GM23338 (cell line): ENCODE measurements at regions not wholly inside any gene's neighbourhood (a gene's known extent, or its start where the extent isn't known, plus 50 kb on each side); places are given as distances from the start of the nearest gene placed in this dataset.

Experiments used
- ATAC-seq: fragments of 200-7000 bp; cut with Tn5 transposase; 3 replicates; pipeline ENCODE4 v1.9.1; 2020
- DNase-seq: peaks from one replicate; pipeline ENCODE4 v3.0.0-alpha.2; 2015; ENCODE audit warnings: low spot score
- H2AFZ ChIP-seq: fragments of 200-600 bp; sonication (generic); 2 replicates; pipeline ENCODE4 v1.8.0; 2016; ENCODE audit warnings: antibody characterized with exemption, mild to moderate bottlenecking, moderate library complexity
- H3F3A ChIP-seq: fragments of 200-600 bp; sonication (generic); replicated peaks from 2 replicates; pipeline ENCODE4 v1.8.0; 2017; ENCODE audit warnings: antibody characterized with exemption, mixed run types, low read depth
- H3K27ac ChIP-seq: fragments of 200-600 bp; sonication (generic); 2 replicates; pipeline ENCODE4 v1.6.1; 2016; ENCODE audit warnings: low read depth
- H3K27me3 ChIP-seq: fragments of 200-600 bp; sonication (generic); 2 replicates; pipeline ENCODE4 v1.8.0; 2016; ENCODE audit warnings: mild to moderate bottlenecking, mixed run types, moderate library complexity; ENCODE audit not compliant: insufficient read depth
- H3K36me3 ChIP-seq: fragments of 200-600 bp; sonication (generic); 2 replicates; pipeline ENCODE4 v1.8.0; 2016; ENCODE audit warnings: mild to moderate bottlenecking; ENCODE audit not compliant: insufficient read depth
- H3K4me1 ChIP-seq: fragments of 200-600 bp; sonication (generic); 2 replicates; pipeline ENCODE4 v1.8.0; 2016; ENCODE audit warnings: mild to moderate bottlenecking, moderate library complexity; ENCODE audit not compliant: insufficient read depth
- H3K4me2 ChIP-seq: fragments of 200-600 bp; sonication (generic); 2 replicates; pipeline ENCODE4 v1.7.1; 2017; ENCODE audit warnings: mixed run types
- H3K4me3 ChIP-seq: fragments of 200-600 bp; sonication (generic); 2 replicates; pipeline ENCODE4 v1.6.1; 2016; ENCODE audit warnings: mixed run types
- H3K79me2 ChIP-seq: fragments of 200-600 bp; sonication (generic); replicated peaks from 2 replicates; pipeline ENCODE4 v1.8.0; 2017; ENCODE audit warnings: mild to moderate bottlenecking; ENCODE audit not compliant: insufficient read depth
- H3K9me2 ChIP-seq: fragments of 200-600 bp; sonication (generic); 2 replicates; pipeline ENCODE4 v1.8.0; 2017; ENCODE audit not compliant: insufficient read depth
- H4K20me1 ChIP-seq: fragments of 200-600 bp; sonication (generic); replicated peaks from 2 replicates; pipeline ENCODE4 v1.8.0; 2017; ENCODE audit warnings: mild to moderate bottlenecking; ENCODE audit not compliant: insufficient read depth
- H3K27ac Mint-ChIP-seq: 2 replicates; pipeline ENCODE4 v1.8.0; 2020; ENCODE audit warnings: inconsistent platforms, mild to moderate bottlenecking, moderate library complexity, mixed read lengths
- H3K27me3 Mint-ChIP-seq: 3 replicates; pipeline ENCODE4 v1.8.0; 2022; ENCODE audit warnings: low read depth, mild to moderate bottlenecking, moderate library complexity, mixed read lengths, inconsistent platforms; ENCODE audit not compliant: insufficient read depth, poor library complexity
- H3K36me3 Mint-ChIP-seq: 3 replicates; pipeline ENCODE4 v1.8.0; 2021; ENCODE audit warnings: low read depth, mild to moderate bottlenecking, inconsistent platforms, moderate library complexity, mixed read lengths
- H3K4me1 Mint-ChIP-seq: 3 replicates; pipeline ENCODE4 v1.8.0; 2020; ENCODE audit warnings: mild to moderate bottlenecking, inconsistent platforms, mixed read lengths
- H3K4me3 Mint-ChIP-seq: 3 replicates; pipeline ENCODE4 v1.8.0; 2021; ENCODE audit warnings: moderate library complexity, mild to moderate bottlenecking, inconsistent platforms, mixed read lengths
- H3K9me3 Mint-ChIP-seq: 3 replicates; pipeline ENCODE4 v1.8.0; 2020; ENCODE audit warnings: moderate library complexity, mild to moderate bottlenecking, inconsistent platforms, mixed read lengths
- CTCF ChIP-seq, 2 experiments: fragments of 200-600 bp in 1 of 2; sonication (generic) in 1 of 2; conservative IDR thresholded peaks; 2 replicates each; pipeline versions ENCODE4 v1.5.1 to v1.6.1; 2016 to 2017; ENCODE audit warnings: antibody characterized with exemption in 2 of 2, low read depth in 2 of 2, mild to moderate bottlenecking in 2 of 2, moderate library complexity in 1 of 2
- JUNB ChIP-seq: IDR thresholded peaks from one replicate; pipeline ENCODE4 v1.6.1; 2016; ENCODE audit warnings: antibody characterized with exemption; ENCODE audit not compliant: unreplicated experiment
- REST ChIP-seq: IDR thresholded peaks from one replicate; pipeline ENCODE4 v1.6.1; 2018; ENCODE audit warnings: antibody characterized with exemption; ENCODE audit not compliant: unreplicated experiment
- STAT1 ChIP-seq: IDR thresholded peaks from one replicate; pipeline ENCODE4 v1.6.1; 2016; ENCODE audit warnings: antibody characterized with exemption; ENCODE audit not compliant: unreplicated experiment
- ZNF114 ChIP-seq: fragments of 250-450 bp; sonication (Bioruptor Pico); IDR thresholded peaks from 2 replicates; pipeline ENCODE4 v1.5.0; 2020; ENCODE audit warnings: mild to moderate bottlenecking, moderate library complexity
- ZNF331 ChIP-seq: fragments of 250-450 bp; sonication (Bioruptor Pico); IDR thresholded peaks from 2 replicates; pipeline ENCODE4 v1.5.0; 2020; ENCODE audit warnings: low read depth, mild to moderate bottlenecking, moderate library complexity
- ZNF462 ChIP-seq: fragments of 250-450 bp; sonication (Bioruptor Pico); IDR thresholded peaks from 2 replicates; pipeline ENCODE4 v1.5.0; 2020; ENCODE audit warnings: mild to moderate bottlenecking, moderate library complexity

GRCh38 chrX:96569034-96569433, 115.6 kb upstream of the DIAPH2 start (continued):
- TF ChIP-seq ZNF462 (CRISPR knock-in tag): no peak
- TF ChIP-seq JUNB: no peak
- no peak for TF ChIP-seq REST
- TF ChIP-seq ZNF114: no peak

GRCh38 chrX:96575011-96575410, 109.6 kb upstream of the DIAPH2 start:
- Histone ChIP-seq H3K4me1 (no peaks in the 10 kb centered on the region), H4K20me1 (no peaks in the 10 kb centered on the region), H3F3A (no peaks in the 10 kb centered on the region), H3K27ac (no peak overlapping the region), H3K4me3 (no peak overlapping the region), H2AFZ (no peak overlapping the region), H3K79me2 (no peaks in the 10 kb centered on the region), H3K4me2 (no peak overlapping the region), H3K9me2 (no peaks in the 10 kb centered on the region; the same call in 1 of the 2 replicates), H3K27me3 (no peaks in the 10 kb centered on the region), H3K36me3 (no peaks in the 10 kb centered on the region)
- ATAC-seq (no peak), DNase-seq (no peak)
- H3K36me3 Mint-ChIP-seq: no peaks in the 10 kb centered on the region
- H3K4me1 Mint-ChIP-seq: no peaks in the 10 kb centered on the region
- no peak overlapping the region for H3K27ac Mint-ChIP-seq
- H3K27me3 Mint-ChIP-seq: no peaks in the 10 kb centered on the region
- no peak overlapping the region for H3K4me3 Mint-ChIP-seq
- TF ChIP-seq REST: no peak
- no peak for TF ChIP-seq ZNF331 (CRISPR knock-in tag)
- TF ChIP-seq CTCF (conservative IDR thresholded peaks at IDR 0.05; ENCODE audit: low read depth in 2 of 2): no peak
- no peak for TF ChIP-seq STAT1
- H3K9me3 Mint-ChIP-seq: peaks cover 3% of the 10 kb centered on the region; the same call in 2 of the 3 replicates
